GM23338 (cell line): ENCODE measurements at regions not wholly inside any gene's neighbourhood (a gene's known extent, or its start where the extent isn't known, plus 50 kb on each side); places are given as distances from the start of the nearest gene placed in this dataset.
A peak's percentile ranks its signal among the peaks of the same experiment; 100 is the strongest.

Experiments used
- CTCF ChIP-seq, 2 experiments: fragments of 200-600 bp in 1 of 2; sonication (generic) in 1 of 2; conservative IDR thresholded peaks; 2 replicates each; pipeline versions ENCODE4 v1.5.1 to v1.6.1; 2016 to 2017; ENCODE audit warnings: antibody characterized with exemption in 2 of 2, low read depth in 2 of 2, mild to moderate bottlenecking in 2 of 2, moderate library complexity in 1 of 2
- EZH2 ChIP-seq: fragments of 200-600 bp; sonication (generic); IDR thresholded peaks from one replicate; pipeline ENCODE4 v1.8.0; 2017; ENCODE audit warnings: antibody characterized with exemption, mild to moderate bottlenecking, low read depth; ENCODE audit not compliant: unreplicated experiment
- EZH2phosphoT487 ChIP-seq: fragments of 200-600 bp; sonication (generic); IDR thresholded peaks from one replicate; pipeline ENCODE4 v1.8.1; 2018; ENCODE audit warnings: antibody characterized with exemption; ENCODE audit not compliant: unreplicated experiment
- POLR2AphosphoS5 ChIP-seq: IDR thresholded peaks from 2 replicates; pipeline ENCODE4 v1.6.1; 2016; ENCODE audit warnings: antibody characterized with exemption, low read depth
- REST ChIP-seq: IDR thresholded peaks from one replicate; pipeline ENCODE4 v1.6.1; 2018; ENCODE audit warnings: antibody characterized with exemption; ENCODE audit not compliant: unreplicated experiment
- STAT1 ChIP-seq: IDR thresholded peaks from one replicate; pipeline ENCODE4 v1.6.1; 2016; ENCODE audit warnings: antibody characterized with exemption; ENCODE audit not compliant: unreplicated experiment

- TF ChIP-seq CTCF (conservative IDR thresholded peaks at IDR 0.05; ENCODE audit: low read depth in 2 of 2), result peak in 1 of 2 experiments; percentile 25; a peak in 2 of 4 replicates
- no peak for TF ChIP-seq EZH2phosphoT487
- no peak for TF ChIP-seq EZH2
- TF ChIP-seq REST, result no peak
- no peak for TF ChIP-seq POLR2AphosphoS5
- no peak for TF ChIP-seq STAT1
Measured at GRCh38 chr10:78437998-78438906, 404.6 kb downstream of the RPS24 start.
